ENCODE measurements at regions not wholly inside any gene's neighbourhood (a gene's known extent, or its start where the extent isn't known, plus 50 kb on each side); places are given as distances from the start of the nearest gene placed in this dataset.

DNA sequence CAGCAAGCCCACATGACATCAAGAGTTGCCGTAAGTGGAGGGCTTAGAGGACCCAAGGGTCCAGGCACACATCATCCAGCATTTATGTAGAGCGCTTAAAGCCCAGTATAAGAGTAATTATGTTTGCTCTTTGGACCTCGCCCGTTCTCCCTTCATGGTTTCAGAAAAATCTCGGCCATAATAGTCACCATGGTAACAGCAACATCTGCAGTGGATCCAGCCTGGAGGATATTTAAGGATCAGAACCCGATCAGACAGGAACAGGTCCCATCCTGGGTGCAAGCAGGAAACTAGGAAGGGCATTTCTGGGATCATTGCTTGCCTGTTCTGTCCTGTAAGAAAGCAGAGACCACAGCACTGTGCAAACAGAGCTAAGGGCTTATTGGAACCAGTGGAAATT, 89.9 kb upstream of the KAZN start:
- H3K36me3 ChIP-seq (ENCODE audit: control insufficient read depth, low read length): no peaks in the 10 kb centered on the region
- H4K20me1 ChIP-seq (ENCODE audit: control insufficient read depth, insufficient read depth, low read depth, low read length): no peaks in the 10 kb centered on the region
- H3F3A ChIP-seq (ENCODE audit: control insufficient read depth, insufficient read depth): no peaks in the 10 kb centered on the region
- no peak overlapping the region for H3K4me3 ChIP-seq (ENCODE audit: low read length)
- H3K4me1 ChIP-seq (ENCODE audit: control insufficient read depth, low read length): no peaks in the 10 kb centered on the region
- H3K27ac ChIP-seq (ENCODE audit: low read depth, low read length): no peak overlapping the region
- H3K9me3 ChIP-seq (ENCODE audit: control insufficient read depth, insufficient read depth, low read length): no peaks in the 10 kb centered on the region
- no peaks in the 10 kb centered on the region; the same call in 1 of the 2 replicates for H3K27me3 ChIP-seq (ENCODE audit: control insufficient read depth, low read length)
- no peaks in the 10 kb centered on the region for H3K9me2 ChIP-seq (replicated peaks; ENCODE audit: control insufficient read depth, low read length)
- H3K79me2 ChIP-seq (ENCODE audit: control insufficient read depth, low read length): no peaks in the 10 kb centered on the region
- TF ChIP-seq, protein P1, sequence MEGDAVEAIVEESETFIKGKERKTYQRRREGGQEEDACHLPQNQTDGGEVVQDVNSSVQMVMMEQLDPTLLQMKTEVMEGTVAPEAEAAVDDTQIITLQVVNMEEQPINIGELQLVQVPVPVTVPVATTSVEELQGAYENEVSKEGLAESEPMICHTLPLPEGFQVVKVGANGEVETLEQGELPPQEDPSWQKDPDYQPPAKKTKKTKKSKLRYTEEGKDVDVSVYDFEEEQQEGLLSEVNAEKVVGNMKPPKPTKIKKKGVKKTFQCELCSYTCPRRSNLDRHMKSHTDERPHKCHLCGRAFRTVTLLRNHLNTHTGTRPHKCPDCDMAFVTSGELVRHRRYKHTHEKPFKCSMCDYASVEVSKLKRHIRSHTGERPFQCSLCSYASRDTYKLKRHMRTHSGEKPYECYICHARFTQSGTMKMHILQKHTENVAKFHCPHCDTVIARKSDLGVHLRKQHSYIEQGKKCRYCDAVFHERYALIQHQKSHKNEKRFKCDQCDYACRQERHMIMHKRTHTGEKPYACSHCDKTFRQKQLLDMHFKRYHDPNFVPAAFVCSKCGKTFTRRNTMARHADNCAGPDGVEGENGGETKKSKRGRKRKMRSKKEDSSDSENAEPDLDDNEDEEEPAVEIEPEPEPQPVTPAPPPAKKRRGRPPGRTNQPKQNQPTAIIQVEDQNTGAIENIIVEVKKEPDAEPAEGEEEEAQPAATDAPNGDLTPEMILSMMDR (IDR thresholded peaks at IDR 0.05; ENCODE audit: low read depth, low read length, poor library complexity, severe bottlenecking): no peak
- no peak for TF ChIP-seq EZH2phosphoT487 (IDR thresholded peaks at IDR 0.05; ENCODE audit: borderline replicate concordance, low read length)
- no peak overlapping the region for H3K4me2 ChIP-seq (ENCODE audit: low read length)

DNA sequence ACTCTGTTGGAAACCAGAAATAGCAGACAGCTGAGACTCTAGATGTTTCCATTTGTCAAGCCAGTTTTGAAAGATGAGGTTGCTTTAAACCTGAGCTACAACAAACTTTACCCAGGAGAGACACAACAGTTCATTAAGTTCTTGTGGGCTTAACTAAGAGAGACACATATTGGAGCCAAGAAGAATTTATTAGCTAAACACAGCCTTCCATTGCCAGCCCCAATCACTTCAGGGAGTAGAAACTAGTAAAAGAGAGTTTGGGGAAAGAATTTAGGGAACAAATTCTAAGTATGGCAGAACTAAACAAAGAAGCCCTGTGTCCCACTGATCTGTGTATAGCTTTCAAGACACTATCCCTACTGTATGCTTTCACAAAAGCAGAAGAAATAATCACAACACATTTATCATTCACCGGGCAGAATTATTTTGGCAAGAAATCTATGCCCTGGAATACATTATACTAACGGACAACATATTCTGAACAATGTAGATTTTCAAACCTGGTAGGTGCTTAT, 87.3 kb upstream of the KAZN start:
- Histone ChIP-seq H3K27ac (ENCODE audit: low read depth, low read length) (no peak overlapping the region), H4K20me1 (ENCODE audit: control insufficient read depth, insufficient read depth, low read depth, low read length) (no peaks in the 10 kb centered on the region), H3K79me2 (ENCODE audit: control insufficient read depth, low read length) (no peaks in the 10 kb centered on the region), H3K4me2 (ENCODE audit: low read length) (no peak overlapping the region), H3K4me1 (ENCODE audit: control insufficient read depth, low read length) (no peaks in the 10 kb centered on the region), H3K36me3 (ENCODE audit: control insufficient read depth, low read length) (no peaks in the 10 kb centered on the region), H3K27me3 (ENCODE audit: control insufficient read depth, low read length) (0 out of 2 replicates have a peak, but pooled peaks cover 2% of the 10 kb centered on the region), H3K4me3 (ENCODE audit: low read length) (no peak overlapping the region), H3F3A (ENCODE audit: control insufficient read depth, insufficient read depth) (no peaks in the 10 kb centered on the region), H3K9me3 (ENCODE audit: control insufficient read depth, insufficient read depth, low read length) (no peaks in the 10 kb centered on the region), H3K9me2 (replicated peaks; ENCODE audit: control insufficient read depth, low read length) (no peaks in the 10 kb centered on the region)
- TF ChIP-seq EZH2phosphoT487 (IDR thresholded peaks at IDR 0.05; ENCODE audit: borderline replicate concordance, low read length): no peak
- TF ChIP-seq, protein P1 (IDR thresholded peaks at IDR 0.05; ENCODE audit: low read depth, low read length, poor library complexity, severe bottlenecking): no peak

GRCh38 chr1:14511796-14512585, 86.5 kb upstream of the KAZN start:
- Histone ChIP-seq H3K4me2 (ENCODE audit: low read length) (no peak overlapping the region), H3K27ac (ENCODE audit: low read depth, low read length) (no peak overlapping the region), H3F3A (ENCODE audit: control insufficient read depth, insufficient read depth) (no peaks in the 10 kb centered on the region), H3K9me2 (replicated peaks; ENCODE audit: control insufficient read depth, low read length) (no peaks in the 10 kb centered on the region), H3K36me3 (ENCODE audit: control insufficient read depth, low read length) (no peaks in the 10 kb centered on the region), H3K79me2 (ENCODE audit: control insufficient read depth, low read length) (no peaks in the 10 kb centered on the region), H3K27me3 (ENCODE audit: control insufficient read depth, low read length) (peaks cover 9% of the 10 kb centered on the region; the same call in 1 of the 2 replicates), H3K4me1 (ENCODE audit: control insufficient read depth, low read length) (no peaks in the 10 kb centered on the region), H3K4me3 (ENCODE audit: low read length) (no peak overlapping the region), H3K9me3 (ENCODE audit: control insufficient read depth, insufficient read depth, low read length) (no peaks in the 10 kb centered on the region), H4K20me1 (ENCODE audit: control insufficient read depth, insufficient read depth, low read depth, low read length) (no peaks in the 10 kb centered on the region)
- no peak for TF ChIP-seq EZH2phosphoT487 (IDR thresholded peaks at IDR 0.05; ENCODE audit: borderline replicate concordance, low read length)
- TF ChIP-seq, protein P1 (IDR thresholded peaks at IDR 0.05; ENCODE audit: low read depth, low read length, poor library complexity, severe bottlenecking): no peak

Data from DOHH2 (cell line).